Fibroblast of upper back skin (primary cell): ENCODE measurements at regions not wholly inside any gene's neighbourhood (a gene's known extent, or its start where the extent isn't known, plus 50 kb on each side); places are given as distances from the start of the nearest gene placed in this dataset.
"Not testable (repeated sequence)": the region's sequence is repeated elsewhere in the genome, so short reads cannot be mapped to it uniquely, and the experiment has no call there.

Experiments used
- DNase-seq: peaks from one replicate; pipeline ENCODE4 v3.0.0-alpha.2; 2013

DNA sequence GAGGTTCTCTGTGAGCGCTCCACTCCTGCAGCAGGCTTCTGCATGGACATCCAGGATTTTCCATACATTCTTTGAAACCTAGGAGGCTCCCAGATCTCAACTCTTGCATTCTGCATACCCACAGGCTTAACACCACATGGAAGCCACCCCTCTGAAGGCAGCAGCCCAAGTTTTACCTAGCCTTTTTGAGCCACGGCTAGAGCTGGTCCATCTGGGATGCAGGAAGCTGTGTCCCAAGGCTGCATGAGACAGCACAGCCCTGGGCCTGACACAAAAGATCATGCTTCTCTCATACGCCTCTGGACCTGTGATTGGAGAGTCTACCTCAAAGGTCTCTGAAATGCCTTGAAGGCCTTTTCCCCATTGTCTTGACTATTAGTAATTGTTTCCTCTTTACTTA, 53.6 kb upstream of the RPRM start:
- DNase-seq, result no peak

DNA sequence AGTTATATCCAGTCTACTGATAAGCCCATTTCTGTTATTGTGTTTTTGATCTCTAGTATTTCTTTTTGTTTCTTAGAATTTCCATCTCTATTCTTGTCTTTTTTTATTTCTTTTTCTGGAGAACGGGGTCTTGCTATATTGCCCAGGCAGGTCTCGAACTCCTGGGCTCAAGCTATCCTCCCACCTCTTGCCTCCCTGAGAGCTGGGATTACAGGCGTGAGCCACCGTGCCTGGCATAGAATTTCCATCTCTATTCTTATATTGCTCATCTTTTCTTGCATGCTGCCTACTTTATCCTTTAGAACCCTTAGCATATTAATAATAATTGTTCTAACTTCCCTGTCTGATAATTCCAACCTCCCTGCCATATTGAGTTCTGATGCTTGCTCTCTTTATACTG, 55.2 kb upstream of the RPRM start:
- not testable (repeated sequence) for DNase-seq

DNA sequence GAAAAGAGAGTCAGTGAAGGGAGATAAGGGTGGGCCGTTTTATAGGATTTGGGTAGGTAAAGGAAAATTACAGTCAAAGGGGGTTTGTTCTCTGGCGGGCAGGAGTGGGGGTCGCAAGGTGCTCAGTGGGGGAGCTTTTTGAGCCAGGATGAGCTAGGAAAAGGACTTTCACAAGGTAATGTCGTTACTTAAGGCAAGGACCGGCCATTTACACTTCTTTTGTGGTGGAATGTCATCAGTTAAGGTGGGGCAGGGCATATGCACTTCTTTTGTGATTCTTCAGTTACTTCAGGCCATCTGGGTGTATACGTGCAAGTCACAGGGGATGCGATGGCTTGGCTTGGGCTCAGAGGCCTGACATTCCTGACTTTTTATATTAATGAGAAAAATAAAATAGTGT, 56.0 kb upstream of the RPRM start:
- not testable (repeated sequence) for DNase-seq

DNA sequence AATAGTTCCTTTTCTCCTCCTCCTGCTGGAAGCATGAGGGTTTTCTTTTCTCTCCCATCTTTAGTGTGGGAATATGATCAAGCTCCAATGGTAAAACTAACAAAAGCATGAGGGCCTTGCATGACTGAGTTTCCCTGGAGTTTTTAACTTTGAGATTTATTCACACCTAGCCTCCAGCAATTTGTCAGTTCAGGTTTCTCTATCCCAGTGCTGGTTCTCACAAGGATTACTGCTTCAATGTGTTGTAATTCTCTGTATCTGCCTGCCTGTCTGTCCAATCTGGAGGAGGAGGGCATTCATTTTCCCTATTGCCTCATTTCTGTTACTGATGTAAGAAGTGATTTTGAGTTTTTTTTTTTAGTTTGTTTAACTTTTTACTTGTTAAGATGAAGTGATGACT, 57.6 kb upstream of the RPRM start:
- DNase-seq, result no peak

DNA sequence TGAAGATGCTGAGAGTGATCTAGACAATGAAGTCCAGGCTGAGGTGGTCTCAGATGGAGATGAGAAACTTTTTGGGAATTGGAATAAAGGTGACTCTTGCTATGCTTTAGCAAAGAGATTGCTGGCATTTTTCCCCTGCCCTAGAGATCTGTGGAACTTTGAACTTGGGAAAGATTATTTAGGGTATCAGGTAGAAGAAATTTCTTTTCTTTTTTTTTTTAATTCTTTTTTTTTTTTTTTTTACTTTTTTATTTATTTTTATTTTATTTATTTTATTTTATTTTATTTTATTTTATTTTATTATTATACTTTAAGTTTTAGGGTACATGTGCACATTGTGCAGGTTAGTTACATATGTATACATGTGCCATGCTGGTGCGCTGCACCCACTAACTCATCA, 59.5 kb upstream of the RPRM start:
- not testable (repeated sequence) for DNase-seq

DNA sequence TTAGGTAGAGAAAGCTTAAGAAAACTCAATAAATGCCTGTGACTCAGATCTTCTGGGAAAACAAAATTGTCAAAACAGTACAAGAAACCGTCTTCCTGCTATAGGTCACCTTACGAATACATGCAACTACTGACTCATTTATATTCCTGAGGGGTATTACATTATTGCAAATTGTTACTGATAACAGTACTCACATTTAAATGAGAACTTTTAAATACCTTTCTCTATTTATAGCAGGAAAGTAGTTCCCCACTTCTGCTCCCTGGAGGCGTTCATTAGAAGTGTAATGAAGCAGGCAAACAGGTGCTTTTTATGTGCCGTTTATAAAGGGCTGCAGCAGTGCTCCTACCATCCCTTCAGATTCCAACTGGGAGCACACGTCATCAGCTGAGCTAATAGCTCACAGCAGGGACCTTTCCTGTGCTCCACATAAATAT, 65.1 kb upstream of the RPRM start:
- DNase-seq, result no peak

DNA sequence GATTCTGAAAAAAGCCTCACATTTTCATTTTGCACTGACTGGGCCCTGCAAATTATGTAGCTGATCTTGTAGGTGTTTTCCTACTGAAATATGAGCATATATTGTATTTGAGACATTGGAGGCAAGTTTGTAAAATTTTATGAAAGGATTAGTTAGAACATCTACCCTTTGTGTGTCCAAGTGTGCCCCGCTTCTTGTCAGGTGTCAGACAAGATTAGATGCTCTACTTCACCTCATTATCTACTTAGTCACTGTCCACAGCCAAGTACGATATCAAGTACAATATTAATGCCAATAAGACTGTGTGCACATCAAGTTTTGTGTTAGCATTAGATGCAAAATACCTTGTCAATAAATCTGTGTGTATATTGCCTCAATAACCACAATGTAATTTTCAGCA, 67.8 kb upstream of the RPRM start:
- DNase-seq, result no peak

DNA sequence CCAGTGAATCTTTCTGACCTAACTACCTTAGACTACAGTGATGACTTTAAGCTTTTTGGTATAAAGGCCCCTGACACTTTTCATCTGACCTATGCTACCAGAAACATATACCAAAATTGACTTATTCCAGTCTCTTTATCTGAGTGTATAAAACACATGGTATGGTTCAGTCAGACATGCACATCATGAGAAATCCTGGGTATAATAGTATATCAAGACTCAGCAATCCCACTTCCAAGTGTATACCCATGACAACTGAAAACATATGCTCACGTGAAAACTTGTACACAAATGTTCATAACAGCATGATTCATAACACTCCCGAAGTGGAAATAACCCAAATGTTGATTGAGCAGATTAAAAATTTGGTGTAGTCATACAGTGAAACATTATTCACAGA, 70.0 kb upstream of the RPRM start:
- DNase-seq, result no peak

DNA sequence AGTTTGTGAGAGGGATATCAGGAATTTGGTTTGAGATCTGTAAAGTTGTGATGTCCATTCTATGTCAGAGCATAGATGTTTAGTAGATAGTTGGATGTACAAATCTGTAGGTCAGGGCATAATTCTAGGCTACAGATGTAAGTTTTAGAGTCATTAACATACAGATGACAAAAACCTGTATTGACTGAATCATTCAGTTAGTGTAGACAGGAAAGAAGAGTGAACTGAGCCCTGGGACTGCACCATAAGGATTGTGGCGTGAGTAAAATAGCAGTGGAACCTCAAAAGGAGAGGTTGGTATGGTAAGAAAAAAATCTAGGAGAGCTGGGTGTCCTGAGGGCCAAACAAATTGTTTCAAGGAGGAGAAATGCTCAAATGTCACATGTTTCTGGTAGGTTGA, 73.1 kb upstream of the RPRM start:
- DNase-seq, result no peak

DNA sequence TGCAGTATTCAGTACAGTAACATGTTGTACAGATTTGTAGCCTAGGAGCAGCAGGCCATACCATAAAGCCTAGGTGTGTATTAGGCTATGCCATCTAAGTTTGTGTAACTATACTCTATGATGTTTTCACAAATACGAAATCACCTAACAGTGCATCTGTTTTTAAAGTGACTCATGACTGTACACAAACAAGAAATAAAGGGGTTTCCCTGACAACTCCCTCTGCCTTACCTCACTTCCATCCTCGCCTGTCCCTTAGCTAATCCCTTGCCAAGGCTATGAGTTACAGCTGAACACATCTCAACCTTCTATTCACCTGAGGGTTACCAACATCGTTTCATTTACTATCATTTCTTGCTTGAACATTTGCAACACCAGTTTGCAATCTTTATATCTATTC, 78.6 kb upstream of the RPRM start:
- no peak for DNase-seq

DNA sequence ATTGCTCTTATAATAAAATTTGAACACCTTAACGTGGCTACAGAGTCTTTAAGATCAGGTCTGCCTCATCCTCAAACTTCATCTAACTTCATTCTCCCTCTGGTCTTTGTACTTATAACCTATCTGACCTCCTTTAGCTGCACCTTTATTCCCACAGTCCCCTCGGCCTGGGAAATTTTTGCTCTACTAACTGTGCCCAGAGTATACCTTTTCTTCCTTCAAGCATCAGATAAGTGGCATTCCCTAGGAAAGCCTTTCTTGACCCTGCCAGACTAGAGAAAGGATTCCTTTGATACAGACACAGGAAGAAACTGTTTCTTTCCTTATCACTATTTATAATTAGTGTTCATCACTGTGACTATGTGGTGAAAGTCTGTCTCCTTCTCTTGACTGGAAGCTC, 79.2 kb upstream of the RPRM start:
- no peak for DNase-seq

DNA sequence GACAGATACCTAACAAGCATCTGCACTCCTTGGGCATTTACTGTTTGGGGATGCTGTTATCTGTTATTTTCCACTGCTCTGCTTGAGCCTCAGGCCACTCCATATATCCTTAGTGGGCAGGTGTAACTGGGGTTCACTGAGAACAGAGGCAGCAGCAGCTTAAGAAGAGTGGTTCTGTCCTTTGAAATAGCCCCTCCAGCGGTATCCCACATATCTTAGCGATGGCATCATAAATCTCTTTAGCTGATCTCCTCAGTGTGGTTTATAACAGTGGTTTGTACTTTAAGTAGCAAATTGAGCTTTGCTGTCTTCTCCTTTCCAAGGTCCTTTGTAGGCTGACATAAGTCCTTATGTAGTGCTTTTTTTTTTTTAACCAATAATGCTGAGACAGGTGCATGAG, 79.7 kb upstream of the RPRM start:
- DNase-seq, result no peak

DNA sequence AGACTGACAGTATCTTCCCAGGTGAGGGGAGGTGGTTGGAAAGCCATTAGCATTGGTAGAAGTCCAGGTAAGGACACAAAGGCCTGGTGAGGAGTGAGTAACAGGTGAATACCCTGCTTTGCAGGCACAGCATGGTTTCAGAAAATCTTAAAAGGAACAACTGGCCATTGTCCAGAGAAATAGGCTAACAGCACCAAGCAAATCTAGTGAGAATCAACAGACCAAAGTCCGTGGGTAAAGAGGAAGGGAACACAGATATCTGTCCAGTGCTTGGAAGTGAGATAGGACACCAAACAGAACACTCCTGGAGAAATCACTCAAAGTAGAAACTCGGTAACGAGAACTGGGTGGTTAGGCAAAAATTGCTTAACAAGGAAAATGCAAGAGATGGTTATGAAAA, 88.8 kb upstream of the RPRM start:
- no peak for DNase-seq

DNA sequence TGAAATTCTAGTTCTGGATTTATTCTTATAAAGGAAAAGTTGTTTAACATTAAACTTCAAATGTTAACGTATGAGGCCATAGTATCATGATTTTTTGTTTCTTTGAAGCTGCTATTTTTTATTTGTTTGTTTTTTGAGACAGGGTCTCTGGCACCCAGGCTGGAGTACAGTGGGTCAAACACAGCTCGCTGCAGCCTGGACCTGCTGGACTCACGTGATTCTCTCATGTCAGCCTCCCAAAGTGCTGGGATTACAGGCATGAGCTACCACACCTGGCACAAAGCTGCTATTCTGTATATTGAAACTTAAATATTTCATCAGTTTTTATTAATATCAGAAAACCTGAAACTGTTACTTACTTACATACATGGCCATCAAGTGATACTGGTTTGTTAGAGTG, 89.5 kb upstream of the RPRM start:
- no peak for DNase-seq

DNA sequence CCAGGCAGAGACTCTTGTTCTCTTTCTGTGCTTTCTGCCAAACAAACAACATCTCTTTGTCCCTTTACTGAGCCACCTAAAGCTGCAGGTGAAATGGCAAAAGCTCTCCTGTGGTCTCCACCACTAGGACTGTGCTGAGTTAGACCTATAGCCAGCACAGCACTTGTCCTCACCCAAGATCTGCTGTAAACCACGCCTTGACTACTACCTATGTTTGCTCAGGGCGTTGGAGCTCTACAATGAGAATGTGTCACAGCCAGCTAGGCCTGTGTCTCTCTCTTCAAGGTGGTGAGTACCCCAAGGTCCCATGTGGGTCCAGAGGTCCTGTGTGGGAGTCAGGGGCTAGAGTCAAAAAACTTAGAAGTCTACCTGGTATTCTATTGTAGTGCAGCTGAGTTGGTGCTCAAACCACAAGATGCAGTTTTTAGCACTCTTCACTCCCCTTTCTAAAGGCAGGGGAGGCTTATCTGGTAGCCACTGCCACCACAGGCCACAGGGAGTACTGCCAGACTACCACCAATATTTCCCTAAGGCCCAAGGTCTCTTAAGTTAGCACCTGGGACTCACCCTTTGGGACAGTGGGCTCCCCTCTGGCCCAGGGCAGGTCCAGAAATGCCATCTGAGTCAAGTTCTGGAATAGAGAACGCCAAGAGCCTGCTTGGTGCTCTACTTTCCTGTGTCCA, 96.8 kb upstream of the RPRM start:
- no peak for DNase-seq

DNA sequence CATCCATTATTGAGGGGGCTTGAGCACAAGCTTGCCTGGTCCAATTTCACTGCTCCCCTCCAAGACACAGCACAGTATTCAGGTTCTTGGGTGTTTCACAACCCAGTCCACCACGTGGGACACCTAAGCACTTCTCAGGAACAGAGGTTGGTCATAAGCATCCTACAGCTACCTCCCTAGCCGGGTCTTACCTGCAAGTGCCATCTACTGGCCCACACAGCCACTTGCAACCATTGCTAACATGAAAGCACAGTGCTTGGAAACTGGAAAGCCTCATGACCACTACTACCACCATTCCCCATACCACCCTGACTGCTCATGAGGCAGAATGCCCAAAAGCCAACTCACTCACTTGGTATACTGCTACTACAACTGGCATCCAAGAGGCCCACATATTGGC, 105.7 kb upstream of the RPRM start:
- DNase-seq, result no peak

DNA sequence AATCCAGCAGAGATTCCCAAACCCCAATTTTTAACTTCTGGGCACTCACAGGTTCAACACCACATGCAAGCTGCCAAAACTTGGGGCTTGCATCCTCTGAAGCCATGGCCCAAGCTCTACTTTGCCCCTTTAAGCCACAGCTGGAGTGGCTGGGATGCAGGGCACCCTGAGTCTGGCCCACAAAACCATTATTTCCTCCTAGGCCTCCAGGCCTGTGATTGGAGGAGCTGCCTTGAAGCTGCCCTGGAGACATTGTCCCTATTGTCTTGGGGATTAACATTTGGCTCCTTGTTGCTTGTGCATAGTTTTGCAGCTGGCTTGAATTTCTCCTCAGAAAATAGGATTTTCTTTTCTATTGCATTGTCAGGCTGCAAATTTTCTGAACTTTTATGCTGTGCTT, 109.8 kb upstream of the RPRM start:
- no peak for DNase-seq

DNA sequence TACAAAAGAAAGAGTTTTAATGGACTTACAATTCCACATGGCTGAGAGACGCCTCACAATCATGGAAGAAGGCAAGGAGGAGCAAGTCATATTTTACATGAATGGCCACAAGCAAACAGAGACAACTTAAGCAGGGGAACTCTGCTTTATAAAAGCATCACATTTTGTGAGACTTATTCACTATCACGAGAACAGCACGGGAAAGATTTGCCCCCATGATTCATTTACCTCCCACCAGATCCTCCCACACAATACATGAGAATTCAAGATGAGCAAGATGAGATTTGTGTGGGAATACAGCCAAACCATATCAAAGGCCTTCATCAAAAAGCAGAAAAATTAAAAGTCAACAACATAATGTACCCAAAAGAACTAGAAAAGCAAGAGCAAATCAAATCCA, 111.0 kb upstream of the RPRM start:
- no peak for DNase-seq

DNA sequence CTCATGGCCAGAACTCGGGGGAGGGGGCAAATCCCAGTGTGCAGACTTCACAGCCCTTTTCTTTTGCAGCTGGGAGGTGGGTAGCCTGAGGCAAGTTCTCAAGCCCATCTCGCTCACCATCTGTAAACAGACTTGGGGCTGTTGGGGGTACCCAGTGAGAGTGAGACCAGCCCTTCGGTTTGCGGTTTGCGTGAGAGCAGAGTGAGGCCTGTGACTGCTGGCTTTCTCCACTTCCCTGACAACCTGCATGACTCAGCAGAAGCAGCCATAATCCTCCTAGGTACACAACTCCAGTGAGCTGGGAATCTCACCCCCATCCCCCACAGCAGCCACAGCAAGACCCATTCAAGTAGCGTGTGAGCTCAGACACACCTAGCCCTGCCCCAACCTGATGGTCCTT, 114.5 kb upstream of the RPRM start:
- DNase-seq, result not testable (repeated sequence)

DNA sequence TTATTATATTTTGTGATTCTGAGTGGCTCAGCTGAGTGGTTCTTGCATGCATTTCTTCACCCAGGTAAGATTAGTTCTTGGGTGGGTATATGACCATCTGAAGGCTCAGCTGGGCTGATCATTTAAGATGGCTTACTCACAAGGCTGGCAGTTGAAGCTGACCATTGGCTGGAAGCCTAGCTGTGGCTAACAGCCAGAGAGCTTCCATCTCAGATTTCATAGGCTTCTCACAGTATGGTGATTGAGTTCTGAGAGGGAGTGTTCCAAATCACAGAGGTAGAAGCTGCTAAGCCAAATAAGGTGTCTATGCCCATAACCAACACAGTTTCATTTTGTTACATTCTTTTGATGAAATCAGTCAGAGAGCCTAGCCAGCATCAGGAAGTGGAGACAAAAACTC, 117.4 kb upstream of the RPRM start:
- no peak for DNase-seq

DNA sequence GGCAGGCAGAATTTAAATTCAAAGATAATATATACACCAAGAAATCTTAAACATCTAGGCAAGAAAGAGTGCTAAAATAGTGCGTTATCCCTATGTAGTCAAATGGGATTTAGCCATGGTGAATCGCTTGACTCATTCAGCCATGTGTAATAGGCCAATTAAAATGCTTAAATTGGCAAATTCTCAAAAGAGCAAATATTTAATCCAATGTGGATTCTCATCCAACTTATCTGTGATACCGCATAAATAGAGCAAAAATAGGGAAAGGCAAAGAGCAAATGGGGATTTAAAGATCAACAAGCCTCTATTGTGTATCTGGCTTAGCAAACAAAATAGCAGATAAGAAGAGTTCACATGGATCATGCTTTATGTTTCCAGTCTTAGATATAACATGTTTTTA, 123.2 kb upstream of the RPRM start:
- DNase-seq, result no peak

DNA sequence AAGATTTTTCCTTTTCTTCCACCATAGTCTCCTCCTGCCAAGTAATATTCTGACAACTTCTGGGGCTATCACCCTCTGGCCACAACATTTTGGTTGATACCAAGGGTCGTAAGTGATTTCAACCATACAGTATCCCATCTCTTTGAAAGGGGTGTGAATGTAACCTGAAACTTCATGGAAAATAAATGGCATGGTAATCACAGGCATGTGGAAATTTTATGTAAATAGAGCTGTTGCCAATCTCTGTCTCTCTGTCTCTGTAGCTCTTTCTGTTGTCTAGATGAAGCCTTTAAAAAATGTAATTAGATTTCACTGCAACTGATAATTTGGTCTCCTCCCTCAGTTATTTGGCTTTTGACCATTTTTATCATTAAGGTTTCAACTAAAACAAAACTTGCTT, 125.6 kb upstream of the RPRM start:
- DNase-seq, result no peak

DNA sequence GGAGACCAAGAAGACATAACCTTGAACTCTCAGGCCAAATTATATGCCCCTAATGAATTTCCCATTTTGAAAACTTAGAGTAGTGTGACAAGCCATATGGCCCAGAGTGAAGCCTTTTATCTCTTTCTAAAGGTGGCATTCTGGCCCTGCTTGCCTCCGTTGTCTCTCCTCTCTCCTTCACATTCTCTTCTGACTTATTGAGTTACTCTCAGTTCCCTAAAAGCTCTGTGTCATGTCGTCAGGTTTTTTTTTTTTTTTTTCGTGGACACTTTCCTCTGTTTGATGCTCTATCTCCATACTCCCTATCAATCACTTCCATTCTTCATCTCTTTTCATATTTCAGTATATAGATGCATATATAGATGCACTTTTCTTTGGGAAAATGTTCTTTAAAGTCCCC, 128.1 kb upstream of the RPRM start:
- no peak for DNase-seq

DNA sequence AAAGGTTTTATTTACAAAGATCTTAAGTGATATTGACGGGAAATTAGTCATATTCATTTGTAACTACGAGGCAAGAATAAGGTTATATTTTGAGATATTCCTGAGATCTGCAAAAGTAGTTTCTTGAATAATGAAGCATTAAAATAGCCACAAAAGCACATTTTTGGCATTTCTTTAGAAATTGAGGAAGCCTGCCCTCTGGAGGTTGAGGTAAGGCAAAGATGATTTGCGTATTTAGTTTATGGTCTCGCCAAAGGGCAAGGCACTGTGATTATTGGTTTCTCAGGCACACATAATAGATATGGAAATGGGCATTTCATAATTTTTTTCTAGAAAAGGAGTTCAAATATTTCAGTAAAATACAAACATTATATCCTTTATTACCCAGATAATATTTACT, 143.7 kb upstream of the RPRM start:
- no peak for DNase-seq

DNA sequence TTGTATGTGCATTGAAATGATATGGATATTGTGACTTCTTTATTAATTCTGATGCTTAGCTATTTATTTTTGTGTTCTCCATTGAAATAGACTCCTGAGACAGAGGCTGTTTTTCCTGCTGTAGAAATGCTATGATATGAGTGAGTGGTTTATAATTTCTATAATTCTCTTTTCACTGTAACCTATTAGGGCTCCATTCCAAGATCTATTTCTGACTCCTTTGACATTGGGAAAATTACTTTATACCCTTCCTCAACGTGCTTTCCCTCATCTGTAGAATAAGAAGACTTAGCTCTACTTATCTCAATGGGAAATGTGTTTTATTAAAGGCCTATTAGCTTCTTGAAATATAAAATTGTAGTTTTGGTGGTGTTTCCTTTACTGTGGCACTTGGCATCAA, 144.5 kb upstream of the RPRM start:
- no peak for DNase-seq

DNA sequence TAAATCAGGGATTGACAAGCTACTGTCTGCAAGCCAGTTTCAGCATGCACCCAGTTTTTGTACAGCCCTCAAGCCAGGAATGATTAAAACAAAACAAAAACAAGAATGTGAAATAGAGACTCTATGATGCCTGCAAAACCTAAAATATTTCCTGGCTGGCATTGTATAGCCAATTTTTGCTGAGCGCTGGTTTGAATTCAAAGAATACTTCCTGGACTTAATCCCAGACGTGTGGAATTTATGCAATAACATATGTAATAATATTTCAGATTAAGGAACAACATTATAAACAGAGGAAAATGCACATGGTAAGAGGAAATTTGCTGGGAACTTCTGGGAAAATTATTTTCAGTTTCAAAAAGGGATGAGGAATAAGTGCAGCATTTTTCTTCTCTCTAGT, 148.1 kb upstream of the RPRM start:
- DNase-seq, result no peak
